NCI-H774 (cell line): ENCODE measurements at regions not wholly inside any gene's neighbourhood (a gene's known extent, or its start where the extent isn't known, plus 50 kb on each side); places are given as distances from the start of the nearest gene placed in this dataset.

Source experiments
- DNase-seq: peaks from one replicate; lab custom pipeline; 2025; lab: John Stamatoyannopoulos, UW

GRCh38 chr1:195065437-195065836, 1542.8 kb downstream of the KCNT2 start:
- DNase-seq, result no peak

GRCh38 chr1:195064358-195064757, 1543.9 kb downstream of the KCNT2 start:
- no peak for DNase-seq

DNA sequence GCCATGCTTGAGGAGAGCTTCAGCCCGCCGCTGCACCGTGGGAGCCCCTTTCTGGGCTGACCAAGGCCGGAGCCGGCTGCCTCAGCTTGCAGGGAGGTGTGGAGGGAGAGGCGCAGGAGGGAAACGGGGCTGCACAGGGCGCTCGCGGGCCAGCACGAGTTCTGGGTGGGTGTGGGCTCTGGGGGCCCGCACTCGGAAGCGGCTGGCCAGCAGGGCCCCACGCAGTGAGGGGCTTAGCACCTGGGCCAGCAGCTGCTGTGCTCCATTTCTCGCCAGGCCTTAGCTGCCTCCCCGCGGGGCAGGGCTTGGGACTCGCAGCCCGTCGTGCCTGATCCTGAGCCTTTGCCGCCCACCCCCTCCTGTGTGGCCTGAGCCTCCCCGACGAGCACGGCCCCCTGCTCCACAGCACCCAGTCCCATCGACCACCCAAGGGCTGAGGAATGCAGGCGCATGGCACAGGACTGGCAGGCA, 1554.0 kb downstream of the KCNT2 start:
- no peak for DNase-seq

DNA sequence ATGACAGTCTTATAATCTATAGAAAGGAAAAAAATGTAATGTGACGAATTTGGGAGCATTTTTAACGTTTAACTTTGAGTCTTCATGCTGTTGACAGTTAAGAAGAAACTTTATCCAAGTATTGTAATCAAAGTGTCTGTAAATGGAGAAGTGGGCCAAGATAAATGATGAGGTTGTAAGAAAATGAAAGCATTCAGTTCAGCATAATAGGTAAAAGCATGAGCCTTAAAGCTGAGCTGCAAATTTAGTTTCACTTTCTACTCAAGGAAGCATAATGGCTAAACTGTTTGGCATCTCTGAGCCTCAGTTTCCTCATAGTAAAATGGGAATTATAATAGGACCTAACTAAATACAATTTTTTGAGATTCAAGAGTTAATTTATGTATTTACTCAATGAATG, 1554.8 kb downstream of the KCNT2 start:
- no peak for DNase-seq

GRCh38 chr1:195047772-195048171, 1560.5 kb downstream of the KCNT2 start:
- DNase-seq, result no peak

DNA sequence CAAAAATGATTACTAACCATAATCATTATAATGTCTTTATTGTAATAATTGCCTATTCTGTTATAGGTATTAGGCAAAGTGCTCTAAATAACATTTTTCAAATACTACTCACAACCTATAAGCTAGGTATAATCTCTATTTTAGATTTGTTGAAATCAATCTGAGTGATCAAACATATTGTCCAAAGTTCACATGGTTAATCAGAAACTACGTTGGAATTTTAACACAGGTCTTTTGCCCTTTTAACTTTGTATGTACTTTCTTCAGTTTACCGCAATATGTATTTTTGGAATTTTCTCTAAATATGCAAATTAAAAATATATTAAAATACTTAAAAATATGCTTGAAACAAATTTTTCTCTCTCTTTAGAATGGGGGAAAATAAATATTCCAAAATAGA, 1563.2 kb downstream of the KCNT2 start:
- no peak for DNase-seq

GRCh38 chr1:195030793-195031192, 1577.4 kb downstream of the KCNT2 start:
- no peak for DNase-seq

DNA sequence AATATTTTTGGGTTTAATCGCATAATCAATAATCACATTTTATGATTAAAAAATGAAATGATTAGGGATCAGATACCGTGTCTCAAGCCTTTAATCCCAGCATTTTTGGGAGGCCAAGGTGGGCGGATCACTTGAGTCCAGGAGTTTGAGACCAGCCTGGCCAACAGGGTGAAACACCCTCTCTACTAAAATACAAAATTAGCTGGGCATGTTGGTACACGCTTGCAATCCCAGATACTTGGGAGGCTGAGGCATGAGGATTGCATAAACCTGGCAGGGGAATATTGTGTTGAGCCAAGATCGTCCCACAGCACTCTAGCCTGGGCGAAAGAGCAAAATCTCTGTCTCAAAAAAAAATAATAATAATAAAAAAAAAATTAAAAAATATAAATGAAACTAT, 1581.4 kb downstream of the KCNT2 start:
- DNase-seq, result no peak

DNA sequence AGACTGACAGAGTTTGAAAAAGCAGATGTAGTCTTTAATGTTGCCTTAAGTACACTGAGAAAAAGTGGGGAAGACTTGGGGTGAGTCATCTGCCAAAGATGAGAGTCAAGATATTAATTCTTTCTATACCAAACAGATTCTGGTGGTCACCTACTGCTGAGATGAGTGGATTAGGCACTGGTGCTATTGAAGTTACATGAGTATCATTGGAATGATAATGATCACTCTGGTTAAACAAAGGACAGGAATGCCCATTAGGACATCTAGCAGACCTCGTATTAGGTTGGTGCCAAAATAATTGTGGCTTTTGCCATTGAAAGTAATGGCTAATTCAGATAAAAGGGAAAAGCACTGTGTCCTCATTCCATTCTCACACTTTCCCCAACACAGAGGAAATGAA, 1588.9 kb downstream of the KCNT2 start:
- no peak for DNase-seq

GRCh38 chr1:195012995-195013394, 1595.2 kb downstream of the KCNT2 start:
- no peak for DNase-seq

GRCh38 chr1:195005338-195005737, 1602.9 kb downstream of the KCNT2 start:
- DNase-seq, result peak; percentile 42

DNA sequence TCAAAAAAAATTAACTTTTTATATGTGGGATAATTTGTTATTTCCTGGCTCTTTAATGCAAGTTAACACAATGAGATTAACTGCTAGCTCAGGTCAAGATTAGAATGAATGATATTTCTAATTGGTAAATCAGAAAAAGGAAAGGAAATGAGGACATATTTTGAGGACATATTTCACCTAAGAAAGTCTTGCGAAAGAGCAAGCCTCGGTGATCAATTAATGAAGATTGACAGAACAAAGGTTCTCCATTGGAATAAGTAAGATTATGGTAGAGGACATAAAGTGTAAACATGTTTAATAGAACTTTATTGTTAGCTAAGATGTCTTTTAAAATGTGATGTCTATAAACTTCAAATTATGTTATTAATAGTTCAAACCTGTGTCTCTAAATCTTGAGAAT, 1617.8 kb downstream of the KCNT2 start:
- no peak for DNase-seq

DNA sequence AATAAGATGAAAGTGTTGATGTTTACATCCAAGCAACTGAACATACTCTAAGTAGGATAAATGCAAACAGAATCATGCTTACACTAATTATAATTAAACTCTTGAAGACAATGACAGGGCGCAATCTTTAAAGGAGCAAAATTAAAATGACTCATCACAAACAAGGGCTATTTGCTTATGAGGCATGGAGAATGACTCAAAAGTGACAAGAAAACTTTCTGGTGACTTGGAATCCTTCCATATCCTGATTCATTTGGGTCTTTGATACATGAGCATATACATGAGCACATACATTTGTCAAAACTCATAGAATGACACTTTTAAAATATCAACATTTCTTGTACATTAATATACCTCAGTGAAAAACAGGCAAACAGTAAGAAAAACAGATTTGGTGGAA, 1632.3 kb downstream of the KCNT2 start:
- peak; percentile 14 for DNase-seq

GRCh38 chr1:194968916-194969315, 1639.3 kb downstream of the KCNT2 start:
- DNase-seq, result no peak

DNA sequence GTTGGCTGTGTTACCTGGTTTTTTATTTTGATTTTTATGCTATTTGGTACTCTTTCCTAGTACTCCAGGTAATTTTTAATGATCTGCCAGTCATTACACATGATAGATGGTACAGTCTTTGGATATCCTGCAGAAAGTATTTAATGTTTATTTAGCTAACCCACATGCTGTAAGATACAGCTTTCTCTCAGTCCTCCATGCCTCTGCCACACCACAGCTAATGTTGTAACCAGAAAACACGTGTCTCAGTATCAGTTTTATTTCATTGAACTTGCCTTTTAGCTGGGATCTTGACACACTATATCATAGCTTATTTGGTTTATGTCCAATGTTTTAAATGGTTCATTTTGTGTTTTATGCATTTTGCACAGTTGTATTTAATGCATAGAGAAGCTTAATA, 1648.4 kb downstream of the KCNT2 start:
- DNase-seq, result no peak

- DNase-seq, result no peak
Measured at GRCh38 chr1:194952171-194952570, 1656.1 kb downstream of the KCNT2 start.

GRCh38 chr1:194950584-194950983, 1657.7 kb downstream of the KCNT2 start:
- no peak for DNase-seq

DNA sequence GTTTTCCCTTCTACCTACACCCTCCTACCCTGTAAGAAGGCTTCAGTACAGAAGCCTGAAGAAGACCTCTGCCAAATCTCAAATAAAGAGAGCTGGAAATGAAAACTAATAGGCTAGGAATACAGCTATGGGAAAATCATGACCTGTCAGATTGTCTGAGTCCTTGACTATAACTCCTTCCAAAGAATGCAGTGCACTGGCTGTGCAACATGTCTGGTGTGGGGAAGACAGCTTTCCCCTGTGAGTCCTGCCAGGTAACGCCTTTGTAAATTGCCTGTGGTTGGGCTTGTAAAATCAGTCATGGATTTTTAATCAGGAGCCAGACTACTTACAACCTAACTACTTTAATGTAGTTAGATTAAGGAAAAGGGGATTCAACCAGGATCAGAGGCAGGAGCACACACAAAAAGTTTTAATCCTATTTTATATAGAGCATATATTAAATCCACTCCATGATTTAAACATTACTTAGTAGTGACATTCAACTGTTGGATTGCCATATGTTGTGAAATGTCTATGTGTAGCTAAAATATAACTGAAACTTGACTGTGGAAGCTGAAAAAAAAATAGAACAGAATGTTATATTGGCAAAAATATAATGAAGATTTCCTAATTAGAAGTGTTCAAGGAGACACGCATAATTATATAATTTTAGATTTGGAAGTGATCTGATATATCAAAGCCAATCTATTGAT, 1667.8 kb downstream of the KCNT2 start:
- no peak for DNase-seq

DNA sequence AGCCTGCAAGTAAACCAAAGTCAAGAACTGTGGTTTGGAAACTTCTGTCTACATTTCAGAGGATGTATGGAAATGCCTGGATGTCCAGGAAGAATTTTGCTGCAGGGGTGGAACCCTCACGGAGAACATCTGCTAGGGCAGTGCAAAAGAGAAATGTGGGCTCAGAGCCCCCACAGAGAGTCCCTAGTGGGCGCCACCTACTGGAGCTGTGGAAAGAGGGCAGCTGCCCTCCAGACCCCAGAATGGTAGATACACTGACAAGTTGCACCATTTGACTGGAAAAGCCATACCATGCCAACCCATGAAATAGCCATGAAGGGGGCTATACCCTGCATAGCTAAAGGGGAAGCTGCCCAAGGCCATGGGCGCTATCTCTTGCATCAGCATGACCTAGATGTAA, 1672.4 kb downstream of the KCNT2 start:
- no peak for DNase-seq

GRCh38 chr1:194931166-194931565, 1677.1 kb downstream of the KCNT2 start:
- DNase-seq, result no peak

DNA sequence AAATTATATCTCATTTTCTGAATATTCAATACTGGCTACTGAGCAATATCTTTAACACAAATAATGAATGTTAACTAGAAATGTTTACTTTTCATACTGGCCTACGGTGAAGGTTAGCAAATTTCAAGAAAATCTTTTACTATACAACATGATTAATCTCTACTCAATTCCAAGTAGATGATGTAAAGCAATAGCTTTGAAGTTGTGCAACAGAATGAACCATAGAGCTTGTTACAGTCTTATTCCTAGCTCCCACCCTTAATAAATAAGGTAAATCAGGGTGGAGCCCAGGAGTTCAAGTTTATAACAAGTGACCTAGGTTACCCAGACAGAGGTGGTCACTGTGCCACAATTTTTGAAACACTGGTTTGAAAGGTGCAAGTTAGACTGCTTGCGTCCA, 1678.1 kb downstream of the KCNT2 start:
- no peak for DNase-seq

- no peak for DNase-seq
Measured at GRCh38 chr1:194929357-194929756, 1678.9 kb downstream of the KCNT2 start.

- DNase-seq, result no peak
Measured at GRCh38 chr1:194919146-194919545, 1689.1 kb downstream of the KCNT2 start.

DNA sequence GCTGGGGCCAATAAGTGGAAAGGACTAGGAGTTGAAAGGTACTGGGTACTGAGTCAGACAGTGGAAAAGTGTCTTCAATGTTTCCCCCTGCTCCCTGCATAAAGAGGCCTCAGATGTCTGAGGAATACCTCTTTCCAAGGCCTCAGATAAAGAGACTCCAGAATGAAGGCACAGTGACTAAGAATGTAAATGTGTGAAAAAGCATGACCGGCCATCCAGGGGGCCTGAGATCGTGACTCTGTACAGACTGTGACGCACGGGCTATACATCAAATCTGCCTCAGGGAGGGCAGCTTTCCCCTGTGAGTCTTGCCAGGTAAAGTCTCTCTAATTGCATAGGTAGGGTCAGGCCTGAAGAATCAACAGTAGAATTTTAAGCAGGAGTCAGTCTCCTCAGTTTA, 1690.5 kb downstream of the KCNT2 start:
- DNase-seq, result no peak
